ENCODE measurements at regions not wholly inside any gene's neighbourhood (a gene's known extent, or its start where the extent isn't known, plus 50 kb on each side); places are given as distances from the start of the nearest gene placed in this dataset.
"Not testable (repeated sequence)": the region's sequence is repeated elsewhere in the genome, so short reads cannot be mapped to it uniquely, and the experiment has no call there.

DNA sequence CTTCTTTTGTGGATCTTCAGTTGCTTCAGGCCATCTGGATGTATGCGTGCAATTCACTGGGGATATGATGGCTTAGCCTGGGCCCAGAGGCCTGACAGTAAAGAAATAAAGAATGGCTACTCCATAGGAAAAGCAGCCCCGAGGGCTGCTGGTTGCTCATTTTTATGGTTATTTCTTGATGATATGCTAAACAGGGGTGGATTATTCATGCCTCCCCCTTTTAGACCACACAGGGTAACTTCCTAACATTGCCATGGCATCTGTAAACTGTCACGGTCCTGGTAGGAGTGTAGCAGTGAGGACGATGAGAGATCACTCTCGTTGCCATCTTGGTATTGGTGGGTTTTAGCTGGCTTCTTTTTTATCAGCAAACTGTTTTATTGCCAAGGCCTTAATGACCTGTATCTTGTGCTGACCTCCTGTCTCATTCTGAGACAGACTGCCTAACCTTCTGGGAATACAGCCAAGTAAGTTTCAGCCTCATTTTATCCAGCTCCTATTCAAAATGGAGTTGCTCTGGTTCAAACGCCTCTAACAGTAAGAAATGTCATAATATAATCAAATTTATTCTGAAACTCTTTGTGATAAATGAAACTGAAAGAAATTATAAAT is 60.5 kb downstream of the DSEL start:
- DNase-seq, result no peak

DNA sequence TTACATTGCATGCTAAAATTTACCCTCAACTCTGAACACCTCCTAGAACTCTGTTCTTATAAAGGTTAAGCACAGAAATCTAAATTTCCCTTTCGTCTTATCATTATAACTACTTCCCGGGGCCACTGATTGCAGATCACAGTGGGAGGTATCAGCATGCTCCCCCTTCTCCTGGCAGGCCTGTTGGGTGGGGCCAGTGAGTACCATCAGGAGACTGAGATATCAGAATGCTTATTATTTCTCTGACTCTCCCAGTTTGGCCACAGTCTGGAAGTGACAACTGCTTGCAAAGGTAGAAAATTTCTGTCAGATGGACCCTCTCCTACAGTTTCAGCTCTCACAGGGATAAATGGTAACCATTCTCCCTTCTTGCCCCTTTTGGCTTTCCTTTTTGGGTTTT is 62.6 kb downstream of the DSEL start:
- DNase-seq, result no peak

DNA sequence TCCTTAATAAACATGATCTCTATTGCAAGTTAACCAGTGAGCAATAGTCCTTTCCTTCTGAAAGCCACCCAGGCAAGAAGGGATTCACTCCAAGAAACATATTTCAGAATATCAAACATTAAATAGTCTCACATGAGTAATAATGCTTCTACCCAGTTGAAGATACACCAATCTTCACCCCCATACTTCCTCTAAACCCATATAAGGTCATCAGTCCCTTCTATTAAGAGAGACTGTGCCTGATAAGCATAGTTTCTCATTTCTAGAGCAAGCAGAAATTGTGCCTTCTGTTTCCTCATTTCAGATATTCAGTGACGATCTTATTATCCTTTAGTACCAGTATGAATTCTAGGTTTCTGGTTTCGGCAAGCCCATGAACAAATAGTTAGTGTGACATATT is 64.6 kb downstream of the DSEL start:
- DNase-seq, result no peak

DNA sequence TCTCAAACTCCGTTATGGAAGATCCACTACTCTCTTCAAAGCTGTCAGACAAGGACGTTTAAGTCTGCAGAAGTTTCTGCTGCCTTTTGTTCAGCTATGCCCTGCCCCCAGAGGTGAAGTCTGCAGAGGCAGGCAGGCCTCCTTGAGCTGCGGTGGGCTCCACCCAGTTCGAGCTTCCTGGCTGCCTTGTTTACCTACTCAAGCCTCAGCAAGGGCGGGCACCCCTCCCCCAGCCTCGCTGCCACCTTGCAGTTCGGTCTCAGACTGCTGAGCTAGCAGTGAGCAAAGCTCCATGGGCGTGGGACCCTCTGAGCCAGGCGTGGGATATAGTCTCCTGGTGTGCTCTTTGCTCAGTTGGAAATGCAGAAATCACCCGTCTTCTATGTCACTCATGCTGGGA is 65.4 kb downstream of the DSEL start:
- DNase-seq, result peak; percentile 19

DNA sequence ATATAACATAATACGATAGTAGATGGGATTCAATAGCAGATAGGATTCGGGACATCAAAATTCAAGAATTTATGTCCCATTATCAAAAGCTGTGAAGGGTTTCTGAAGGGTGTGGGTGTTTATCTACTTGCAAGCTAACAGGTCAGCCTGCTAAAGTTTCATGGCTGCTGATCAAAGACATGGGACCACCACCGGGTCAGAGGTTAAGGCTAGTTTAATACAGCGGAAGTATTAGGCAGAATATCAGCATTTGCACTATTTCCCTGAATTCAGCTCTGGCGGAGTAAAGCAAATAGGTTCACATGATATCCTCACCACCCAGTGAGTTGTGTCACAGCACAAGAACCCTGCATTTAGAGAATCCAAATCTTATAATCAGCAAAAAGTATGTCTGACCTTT is 82.5 kb downstream of the DSEL start:
- DNase-seq, result no peak

DNA sequence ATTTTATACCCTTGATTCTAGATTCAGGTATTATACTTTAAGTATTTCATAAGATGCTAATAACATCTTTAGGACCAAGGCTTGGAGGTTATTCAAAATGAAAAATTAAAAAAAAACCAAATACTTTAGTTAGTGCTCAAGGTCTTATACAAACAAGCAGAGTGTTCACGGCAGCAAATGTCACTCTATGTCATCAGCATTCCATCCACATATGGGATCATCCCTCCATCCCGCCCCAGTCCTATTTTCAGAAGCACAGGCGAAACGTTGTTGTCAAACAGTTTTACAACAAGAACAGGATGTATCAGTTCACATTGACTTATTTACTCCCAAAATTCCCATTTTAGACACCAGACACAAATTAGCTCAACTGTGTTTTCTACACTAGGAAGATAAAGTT is 83.7 kb downstream of the DSEL start:
- no peak for DNase-seq

DNA sequence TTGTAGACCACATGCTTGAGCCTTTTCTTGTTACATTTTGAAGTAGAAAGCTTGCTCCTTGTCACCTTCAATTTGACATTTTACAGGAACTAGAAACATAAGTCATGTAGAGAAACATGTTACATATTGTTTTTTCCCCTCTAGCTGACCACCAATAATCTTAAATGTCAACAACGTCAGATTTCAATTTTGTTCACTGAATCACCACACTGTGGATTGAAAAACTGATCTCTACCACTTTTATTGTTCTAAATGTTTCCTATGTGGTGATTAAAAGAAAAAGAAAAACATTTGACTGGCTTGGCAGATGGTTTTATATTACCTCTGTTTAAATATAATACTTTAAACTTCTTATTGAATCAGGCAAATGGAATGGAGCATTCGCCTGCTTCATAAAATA is 87.7 kb downstream of the DSEL start:
- DNase-seq, result no peak

DNA sequence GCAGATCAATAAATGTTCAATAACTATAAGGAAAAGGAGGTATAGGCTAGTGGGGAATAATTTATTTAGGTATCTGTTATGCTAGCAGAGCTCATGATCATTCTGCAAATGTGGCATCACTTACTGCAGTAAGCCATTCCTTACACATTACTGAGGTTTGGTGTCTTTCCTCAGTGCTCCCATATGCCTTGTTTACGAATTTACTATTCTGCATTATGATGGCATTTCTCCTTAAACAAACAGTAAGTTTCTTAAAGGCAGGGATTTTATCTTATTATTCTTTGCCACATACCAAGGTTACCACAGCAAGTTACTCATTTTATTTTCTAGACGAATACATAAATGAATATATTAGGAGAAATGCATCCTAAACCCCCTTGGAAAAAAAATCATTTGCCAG is 88.4 kb downstream of the DSEL start:
- DNase-seq, result no peak

DNA sequence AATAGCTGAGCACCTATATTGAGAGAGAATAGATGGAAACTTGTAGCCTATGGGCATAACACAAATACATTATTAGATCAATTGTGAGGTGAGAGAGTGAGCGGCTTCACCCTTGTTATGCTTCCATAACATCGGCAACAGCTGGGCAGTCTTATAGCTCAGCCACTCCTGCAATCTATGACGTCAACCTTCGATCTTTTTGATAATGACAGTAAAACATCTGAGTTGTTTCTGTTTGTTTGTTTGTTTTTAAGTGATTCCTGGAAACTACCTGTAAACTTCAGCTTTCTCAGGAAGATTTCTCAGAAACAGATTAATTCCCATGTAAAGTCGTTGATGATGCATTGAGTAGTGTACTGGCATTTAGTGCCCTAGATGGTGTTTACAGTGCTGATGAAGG is 90.0 kb downstream of the DSEL start:
- DNase-seq, result no peak

DNA sequence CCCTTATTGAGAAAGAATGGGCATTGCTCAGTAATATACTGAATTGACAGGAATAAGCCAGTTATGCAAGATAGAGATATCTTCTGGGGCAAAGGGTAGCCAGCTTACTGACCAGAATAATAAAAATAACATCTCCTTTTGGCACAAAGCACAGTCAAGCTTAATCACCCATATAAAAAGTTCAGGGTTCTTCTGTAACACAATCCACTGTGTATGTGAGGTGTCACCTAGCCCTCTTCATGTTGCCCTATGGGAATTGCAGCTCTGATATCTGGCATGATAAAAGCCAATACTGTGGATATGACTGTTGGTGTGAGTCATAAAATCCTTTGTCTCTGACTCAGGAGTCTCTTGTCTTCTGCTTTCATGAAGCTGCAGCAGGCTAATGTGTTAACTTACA is 90.8 kb downstream of the DSEL start:
- DNase-seq, result no peak

DNA sequence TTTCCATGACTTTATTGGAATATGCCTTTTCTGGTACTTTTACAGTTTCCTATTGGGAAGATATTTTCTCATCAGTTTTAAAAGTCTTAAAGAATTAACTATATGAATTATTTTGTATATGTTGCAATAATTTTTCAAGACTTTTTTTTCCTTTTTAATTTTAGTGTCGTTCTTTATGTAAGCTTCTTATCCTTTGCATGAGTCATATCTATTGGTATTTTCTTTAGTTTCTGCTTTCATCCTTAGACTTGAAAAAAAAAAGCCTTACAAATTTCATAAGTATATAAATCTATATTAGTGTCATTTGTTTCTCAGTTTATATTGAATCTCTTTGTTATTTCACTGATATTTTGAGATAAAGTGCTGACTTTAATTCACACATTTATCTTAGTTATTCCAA is 94.9 kb downstream of the DSEL start:
- DNase-seq, result no peak

DNA sequence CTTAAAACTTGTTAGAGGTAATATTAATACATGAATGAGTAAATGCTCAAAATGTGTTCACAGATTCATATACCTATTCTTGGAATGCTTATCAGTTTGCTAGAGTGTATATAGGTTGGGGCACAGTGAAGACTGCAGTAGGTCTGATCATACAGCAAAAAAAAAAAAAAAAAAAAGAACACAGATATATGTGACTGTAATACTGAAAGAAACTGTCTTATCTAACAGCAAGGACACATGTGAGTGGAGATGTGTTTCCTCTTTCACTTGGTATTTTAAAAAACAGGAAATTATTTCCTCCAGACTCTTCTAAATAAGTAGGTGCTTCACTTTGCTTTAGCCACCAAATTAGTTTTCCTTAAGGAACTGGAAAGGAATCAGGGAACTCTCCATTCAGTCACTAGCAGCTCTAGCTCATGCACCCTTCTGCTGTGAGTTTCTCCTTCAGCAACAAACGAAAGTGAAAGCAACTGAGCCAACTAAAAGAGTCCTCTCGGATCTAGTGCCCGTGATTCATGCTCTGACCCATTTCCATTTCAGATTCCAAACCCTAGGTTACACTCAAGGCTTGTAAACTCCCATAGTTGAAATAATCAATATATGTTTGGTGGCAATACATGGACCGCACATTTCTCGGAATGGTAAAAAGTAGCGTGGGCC is 98.5 kb downstream of the DSEL start:
- no peak for DNase-seq

DNA sequence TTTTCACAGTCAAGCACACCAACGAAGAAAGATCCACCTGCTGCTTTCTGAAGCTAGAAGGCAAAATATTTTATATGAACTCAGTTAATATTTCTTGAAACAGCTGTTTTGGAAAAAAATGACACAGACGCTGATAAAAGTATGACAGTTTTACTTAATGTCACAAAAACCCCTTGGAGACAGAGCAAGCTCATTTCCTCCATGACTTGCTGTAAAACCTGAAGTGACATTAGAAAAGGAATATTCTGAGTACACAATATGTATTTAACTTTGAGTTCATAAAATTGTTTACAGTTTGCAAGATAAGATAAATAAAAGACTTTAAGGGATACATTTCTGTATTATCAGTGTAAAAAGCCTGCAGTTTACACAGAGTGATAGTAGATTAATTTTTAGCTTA is 105.4 kb downstream of the DSEL start:
- DNase-seq, result no peak

DNA sequence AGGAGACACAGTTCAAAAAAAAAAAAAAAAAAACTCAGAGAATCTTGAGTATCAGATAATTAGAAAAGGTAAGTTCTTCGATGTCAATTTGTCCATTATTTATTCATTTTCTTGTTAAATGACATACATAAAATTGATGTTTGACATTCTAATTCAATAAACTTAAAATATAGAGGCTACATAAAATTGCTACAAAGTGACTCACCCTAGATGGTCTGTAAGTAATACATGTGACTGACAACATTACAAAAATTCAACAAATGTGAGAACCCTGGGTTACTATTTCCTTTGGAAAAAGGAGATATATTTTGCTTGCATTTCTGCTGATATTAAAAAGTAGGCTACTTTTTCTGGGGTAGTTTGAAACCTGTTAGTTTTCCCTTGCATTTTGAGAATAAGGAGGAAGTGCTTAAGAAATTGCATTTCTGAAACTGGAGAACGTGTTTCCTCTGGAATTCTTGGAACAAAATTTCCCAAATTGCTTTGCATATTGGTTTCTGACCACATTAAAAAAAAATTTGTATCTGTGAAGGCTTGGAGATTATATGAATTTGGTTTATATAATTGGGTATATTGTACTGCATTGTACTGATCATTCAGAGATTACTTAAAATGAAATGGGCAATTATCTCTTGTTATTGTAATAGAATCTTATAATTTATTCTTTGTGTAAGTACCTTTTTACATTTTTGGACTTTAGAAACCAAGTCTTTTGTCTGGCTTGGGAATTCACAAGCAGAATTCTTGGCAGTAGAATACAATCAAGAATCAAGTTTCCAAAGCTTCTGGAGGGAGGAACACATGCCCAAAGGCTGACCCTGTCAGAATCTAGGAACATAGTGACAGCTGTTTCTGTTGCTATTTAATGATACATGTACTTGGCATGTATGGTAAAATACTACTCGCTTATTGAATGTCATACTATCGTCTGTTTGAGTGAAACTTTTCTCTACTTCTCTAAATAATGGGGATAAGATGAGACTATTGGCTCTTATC is 106.1 kb downstream of the DSEL start:
- DNase-seq, result no peak

DNA sequence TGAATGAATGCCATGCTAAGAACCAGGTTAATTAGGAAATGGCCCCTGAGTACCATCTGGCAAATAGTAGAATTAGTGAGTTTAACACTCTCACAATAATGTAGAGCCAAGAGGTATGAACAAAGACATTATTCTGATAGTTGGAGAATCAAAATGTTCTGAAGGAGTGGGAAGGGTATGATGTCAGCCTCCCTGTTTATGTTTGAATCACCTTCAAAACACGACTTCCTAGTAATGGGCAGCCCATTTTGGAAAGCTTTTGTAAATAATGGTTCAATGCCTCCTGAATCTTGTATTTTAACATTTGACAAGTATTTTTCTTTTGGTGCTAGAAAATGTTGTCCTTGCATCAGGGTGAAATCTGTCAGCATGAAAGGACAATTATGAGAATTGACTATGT is 108.3 kb downstream of the DSEL start:
- no peak for DNase-seq

DNA sequence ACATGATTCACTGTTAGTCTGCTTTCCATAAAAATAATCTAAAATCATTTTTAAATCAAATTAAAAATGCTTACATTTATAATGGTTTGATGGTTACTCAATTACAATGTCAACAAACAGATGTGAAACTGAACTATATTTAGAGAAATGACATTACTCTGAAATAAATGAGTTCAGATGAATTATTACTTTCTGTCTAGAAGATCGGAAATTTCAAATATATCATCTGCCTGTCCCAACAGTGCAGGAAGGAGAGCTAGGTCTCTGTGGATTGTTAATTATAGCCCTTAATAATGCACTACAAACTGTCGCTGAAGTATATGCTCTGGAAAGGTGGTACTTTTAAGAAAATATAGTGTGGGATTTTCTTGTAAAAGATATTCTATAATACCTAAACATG is 109.8 kb downstream of the DSEL start:
- DNase-seq, result no peak

DNA sequence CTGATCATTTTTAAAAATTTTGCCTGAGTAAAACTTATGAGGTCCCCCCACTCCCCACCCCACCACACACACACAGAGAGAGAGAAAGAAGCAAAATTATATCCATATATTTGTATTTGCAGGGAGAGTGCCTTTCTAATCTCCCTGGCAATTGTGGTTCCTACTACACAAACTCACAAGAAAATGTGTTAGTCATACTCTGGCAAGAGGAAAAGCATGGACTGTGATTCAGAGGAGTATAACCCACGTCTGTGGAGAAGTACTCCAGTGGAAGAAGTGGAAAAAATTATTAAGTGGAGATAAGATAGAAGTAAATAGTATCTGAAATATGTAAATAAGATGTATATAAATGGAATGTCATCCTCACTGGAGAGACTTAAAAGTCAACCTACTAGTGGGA is 114.0 kb downstream of the DSEL start:
- no peak for DNase-seq

DNA sequence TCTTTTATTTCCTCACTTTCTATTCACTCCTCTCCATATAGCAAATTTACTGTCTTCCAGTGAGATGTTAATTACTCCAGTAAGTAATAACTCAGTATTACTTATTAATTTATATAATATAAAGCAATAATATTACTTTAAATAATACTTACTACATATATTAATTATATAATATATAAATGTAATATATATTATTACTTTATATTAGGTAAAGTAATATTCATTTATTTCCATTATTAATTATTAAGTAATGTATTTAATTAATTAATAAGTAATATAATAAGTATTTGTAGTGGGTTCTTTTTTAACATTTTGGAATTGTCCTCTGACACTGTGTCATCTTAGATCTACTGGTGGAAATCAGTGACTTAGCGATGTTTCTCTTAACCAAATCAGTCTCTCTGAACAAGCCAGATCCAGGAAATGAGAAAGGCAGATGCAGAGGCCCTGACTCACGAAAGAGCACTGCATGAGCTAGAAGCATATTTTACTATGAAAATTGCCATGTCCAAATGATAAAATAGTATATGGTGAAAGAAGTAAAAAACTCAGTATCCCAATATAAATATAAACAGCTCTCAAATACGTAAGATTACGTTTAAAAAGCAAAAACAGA is 115.9 kb downstream of the DSEL start:
- no peak for DNase-seq

DNA sequence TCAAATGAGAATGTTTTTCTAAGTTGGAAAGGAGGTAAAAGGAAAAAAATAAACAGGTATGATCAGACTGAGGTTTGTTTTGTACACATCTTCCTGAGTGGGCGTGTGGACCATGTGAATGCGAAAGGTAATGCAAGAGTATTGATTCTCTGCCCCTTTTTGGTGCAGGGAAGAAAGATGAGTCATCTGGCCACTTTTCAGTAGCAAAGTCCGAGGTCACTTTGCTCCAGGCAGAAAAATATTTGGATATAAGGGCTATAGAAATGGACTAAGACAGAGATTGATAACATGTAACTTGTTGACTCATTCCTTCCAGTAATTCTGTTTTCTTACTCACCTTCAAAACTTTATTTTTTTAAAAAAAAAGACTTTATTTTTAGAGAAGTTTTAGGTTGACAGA is 130.5 kb downstream of the DSEL start:
- DNase-seq, result no peak

DNA sequence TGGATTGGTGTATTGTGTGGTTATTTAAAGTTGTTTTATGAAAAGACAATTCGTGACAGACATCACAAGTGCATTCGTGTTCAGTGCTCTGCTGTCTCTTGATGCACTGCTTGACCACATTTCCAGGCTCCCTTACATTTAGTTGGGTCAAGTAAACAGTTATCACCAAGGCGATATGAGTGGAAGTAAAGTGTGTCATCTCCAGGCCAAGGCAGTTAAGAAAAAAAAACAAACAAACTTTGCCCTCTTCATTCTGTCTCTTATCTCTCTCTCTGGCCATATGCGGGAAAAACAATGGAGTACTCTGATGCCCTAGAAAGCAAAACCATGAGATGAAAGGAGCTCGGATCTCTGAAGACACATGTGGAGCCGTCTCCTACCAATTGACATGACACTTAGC is 131.1 kb downstream of the DSEL start:
- DNase-seq, result no peak

DNA sequence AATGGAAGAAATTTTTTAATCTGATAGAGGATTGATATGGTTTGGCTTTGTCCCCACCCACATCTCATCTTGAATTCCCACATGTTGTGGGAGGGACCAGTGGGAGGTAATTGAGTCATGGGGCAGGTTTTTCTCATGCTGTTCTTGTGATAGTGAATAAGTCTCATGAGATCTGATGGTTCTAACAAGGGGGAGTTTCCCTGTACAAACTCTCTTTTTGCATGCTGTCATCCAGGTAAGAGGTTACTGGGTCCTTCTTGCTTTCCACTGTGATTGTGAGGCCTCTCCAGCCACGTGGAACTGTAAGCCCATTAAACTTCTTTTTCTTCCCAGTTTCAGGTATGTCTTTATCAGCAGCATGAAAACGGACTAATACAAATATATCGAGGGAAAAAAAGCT is 132.5 kb downstream of the DSEL start:
- DNase-seq, result not testable (repeated sequence)

DNA sequence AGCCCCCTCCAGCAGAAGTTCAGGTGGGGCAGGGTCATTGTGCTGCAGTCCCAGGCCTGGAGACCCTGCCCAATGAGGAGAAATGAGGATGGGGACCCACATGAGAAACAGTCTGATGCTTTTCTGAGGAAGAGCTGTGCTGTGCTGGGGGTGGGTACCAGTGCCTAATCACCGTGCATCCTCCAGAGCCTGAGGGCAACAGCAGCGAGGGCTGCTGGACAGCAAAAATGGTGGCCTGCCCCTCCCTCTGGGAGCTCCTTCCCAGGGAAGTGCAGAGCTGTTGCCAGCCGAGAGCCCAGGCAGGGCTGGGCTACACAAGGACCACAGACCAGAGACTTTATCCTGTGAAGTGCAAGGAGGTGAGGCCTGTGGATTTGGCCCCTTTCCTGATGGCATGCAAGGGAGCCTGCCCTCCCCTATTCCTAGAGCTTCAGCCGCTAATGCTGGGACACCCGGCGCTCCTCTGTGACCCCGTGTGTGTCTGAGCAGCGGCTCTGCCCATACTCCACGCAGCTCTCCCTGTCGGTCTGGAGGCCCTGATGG is 134.8 kb downstream of the DSEL start:
- no peak for DNase-seq

DNA sequence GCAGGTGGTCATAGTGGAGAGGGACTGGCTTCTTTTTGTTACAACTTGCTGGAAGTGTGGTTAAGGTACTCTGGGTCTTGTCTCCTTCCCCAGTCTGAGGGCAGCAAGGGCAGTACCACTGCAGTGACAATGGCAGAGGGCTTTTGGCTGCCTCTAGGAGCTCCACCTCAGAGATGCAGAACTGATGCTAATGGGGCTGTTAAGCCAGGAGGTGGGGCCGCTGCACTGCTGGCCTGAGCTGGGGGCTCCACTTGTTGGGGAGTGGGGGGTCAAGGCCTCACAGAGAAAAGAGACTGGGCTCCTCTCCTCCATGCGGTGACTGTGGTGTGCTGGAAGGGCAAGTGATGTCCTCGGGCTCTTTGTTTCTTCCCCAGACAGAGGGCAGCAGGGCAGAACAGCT is 135.7 kb downstream of the DSEL start:
- no peak for DNase-seq
